ENCODE measurements at regions not wholly inside any gene's neighbourhood (a gene's known extent, or its start where the extent isn't known, plus 50 kb on each side); places are given as distances from the start of the nearest gene placed in this dataset.
A peak's percentile ranks its signal among the peaks of the same experiment; 100 is the strongest.

GRCh38 chr20:63116412-63117106 is 99.4 kb downstream of the YTHDF1 start:
- TF ChIP-seq CTCF (conservative IDR thresholded peaks at IDR 0.05) = no peak
- Mint-ChIP-seq H3K27ac (no peak overlapping the region), H3K9me3 (no peaks in the 10 kb centered on the region), H3K36me3 (ENCODE audit: low read depth) (no peaks in the 10 kb centered on the region), H3K27me3 (ENCODE audit: insufficient read depth) (peaks cover 22% of the 10 kb centered on the region), H3K4me3 (no peak overlapping the region), H3K4me1 (no peaks in the 10 kb centered on the region)
- Histone ChIP-seq H3K4me3 (ENCODE audit: low read length) (no peak overlapping the region), H3K27me3 (ENCODE audit: control insufficient read depth, insufficient read depth, low read length, poor library complexity, severe bottlenecking) (peaks cover 33% of the 10 kb centered on the region), H3K36me3 (ENCODE audit: control insufficient read depth, insufficient read depth, low read length) (no peaks in the 10 kb centered on the region), H3K27ac (ENCODE audit: low read depth, low read length) (no peak overlapping the region), H3K9ac (ENCODE audit: extremely low read depth, low read length, poor library complexity, severe bottlenecking) (no peak overlapping the region), H3K9me3 (ENCODE audit: control insufficient read depth, low read length) (no peaks in the 10 kb centered on the region), H3K4me1 (ENCODE audit: control insufficient read depth, insufficient read depth, low read length) (no peaks in the 10 kb centered on the region)
- WGBS, 2 experiments (ENCODE audit: insufficient coverage in 1 of 2, insufficient read length in 1 of 2) = 27 to 32% methylated on average over 19 to 32 of the region's 32 CpGs
- DNase-seq = peak; percentile 88

- Mint-ChIP-seq H3K36me3 (ENCODE audit: low read depth) (no peaks in the 10 kb centered on the region), H3K4me1 (no peaks in the 10 kb centered on the region), H3K4me3 (no peak overlapping the region), H3K9me3 (no peaks in the 10 kb centered on the region), H3K27me3 (ENCODE audit: insufficient read depth) (peaks cover 27% of the 10 kb centered on the region), H3K27ac (no peak overlapping the region)
- H3K9me3 ChIP-seq (ENCODE audit: control insufficient read depth, low read length) = no peaks in the 10 kb centered on the region
- no peaks in the 10 kb centered on the region for H3K36me3 ChIP-seq (ENCODE audit: control insufficient read depth, insufficient read depth, low read length)
- no peak overlapping the region for H3K9ac ChIP-seq (ENCODE audit: extremely low read depth, low read length, poor library complexity, severe bottlenecking)
- 77 to 81% methylated on average over 8 to 11 of the region's 11 CpGs for WGBS, 2 experiments (ENCODE audit: insufficient coverage in 1 of 2, insufficient read length in 1 of 2)
- H3K4me3 ChIP-seq (ENCODE audit: low read length) = no peak overlapping the region
- no peak overlapping the region for H3K27ac ChIP-seq (ENCODE audit: low read depth, low read length)
- DNase-seq = no peak
- H3K27me3 ChIP-seq (ENCODE audit: control insufficient read depth, insufficient read depth, low read length, poor library complexity, severe bottlenecking) = peaks cover 40% of the 10 kb centered on the region
- TF ChIP-seq CTCF (conservative IDR thresholded peaks at IDR 0.05) = no peak
- no peaks in the 10 kb centered on the region for H3K4me1 ChIP-seq (ENCODE audit: control insufficient read depth, insufficient read depth, low read length)
Observed at GRCh38 chr20:63115651-63116411, 100.1 kb downstream of the YTHDF1 start.

- WGBS, 2 experiments (ENCODE audit: insufficient coverage in 1 of 2, insufficient read length in 1 of 2) = 74 to 79% methylated on average over 8 to 16 of the region's 16 CpGs
- no peaks in the 10 kb centered on the region for H3K4me1 ChIP-seq (ENCODE audit: control insufficient read depth, insufficient read depth, low read length)
- DNase-seq = no peak
- no peak overlapping the region for H3K9ac ChIP-seq (ENCODE audit: extremely low read depth, low read length, poor library complexity, severe bottlenecking)
- Mint-ChIP-seq H3K27me3 (ENCODE audit: insufficient read depth) (peaks cover 34% of the 10 kb centered on the region), H3K4me3 (no peak overlapping the region), H3K4me1 (no peaks in the 10 kb centered on the region), H3K9me3 (no peaks in the 10 kb centered on the region), H3K36me3 (ENCODE audit: low read depth) (no peaks in the 10 kb centered on the region), H3K27ac (no peak overlapping the region)
- no peaks in the 10 kb centered on the region for H3K9me3 ChIP-seq (ENCODE audit: control insufficient read depth, low read length)
- H3K4me3 ChIP-seq (ENCODE audit: low read length) = no peak overlapping the region
- H3K27ac ChIP-seq (ENCODE audit: low read depth, low read length) = no peak overlapping the region
- TF ChIP-seq CTCF (conservative IDR thresholded peaks at IDR 0.05) = no peak
- no peaks in the 10 kb centered on the region for H3K36me3 ChIP-seq (ENCODE audit: control insufficient read depth, insufficient read depth, low read length)
- peaks cover 46% of the 10 kb centered on the region for H3K27me3 ChIP-seq (ENCODE audit: control insufficient read depth, insufficient read depth, low read length, poor library complexity, severe bottlenecking)
Observed at GRCh38 chr20:63114693-63115311, 101.1 kb downstream of the YTHDF1 start.
